Gastrocnemius medialis (tissue), 4 donors: ENCODE measurements at regions not wholly inside any gene's neighbourhood (a gene's known extent, or its start where the extent isn't known, plus 50 kb on each side); places are given as distances from the start of the nearest gene placed in this dataset.

Source experiments
- CTCF ChIP-seq, 5 experiments: fragments of 450-650 bp in 3 of 5; fragments of 200-600 bp in 2 of 5; sonication (generic) in 2 of 5; IDR thresholded peaks in 4 of 5; conservative IDR thresholded peaks in 1 of 5; 1 replicate in 4 of 5; 2 replicates in 1 of 5; pipeline ENCODE4 v1.5.1; 2016 to 2019; ENCODE audit warnings: antibody characterized with exemption in 5 of 5, mild to moderate bottlenecking in 3 of 5, moderate library complexity in 3 of 5
- POLR2A ChIP-seq, 2 donors: fragments of 450-650 bp; IDR thresholded peaks; one replicate each; pipeline ENCODE4 v1.6.1; 2017; ENCODE audit warnings: antibody characterized with exemption in 2 of 2, mild to moderate bottlenecking in 2 of 2, moderate library complexity in 2 of 2

DNA sequence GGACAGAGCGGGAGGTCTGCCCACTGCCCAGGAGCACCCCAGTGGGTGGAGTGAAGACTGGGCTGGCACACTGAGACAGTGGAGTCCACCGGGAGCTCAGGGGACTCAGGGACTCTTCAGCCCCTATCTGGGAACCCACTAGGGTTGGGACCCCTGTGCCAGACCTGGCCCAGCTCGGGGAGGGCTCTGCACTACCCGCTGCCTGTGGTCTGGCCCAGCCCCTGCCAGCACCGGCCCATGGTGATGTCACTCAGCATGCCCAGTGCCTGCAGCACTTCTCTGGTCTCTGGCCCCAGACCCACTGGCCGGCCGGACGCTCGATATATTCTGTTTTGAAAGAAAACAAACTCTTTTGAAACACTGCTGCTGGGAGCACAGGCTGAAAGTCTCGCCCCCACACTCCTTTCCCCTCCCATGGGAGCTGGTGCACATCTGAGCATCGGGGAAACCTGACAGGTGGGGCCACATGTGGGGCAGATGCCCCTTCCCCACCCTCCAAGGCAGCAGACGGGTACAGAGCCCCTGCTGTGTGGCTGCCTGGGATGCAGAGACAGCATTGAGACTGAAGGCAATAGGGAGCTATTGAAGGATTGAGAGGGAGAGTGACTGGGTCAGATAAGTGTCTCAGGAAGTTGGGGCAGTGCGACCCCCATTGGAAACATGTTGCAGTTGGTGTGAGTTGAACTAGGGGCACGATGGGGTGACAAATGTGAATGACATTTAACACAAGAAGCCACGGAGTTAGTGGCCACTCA lies 62.9 kb downstream of the MYEOV start:
- TF ChIP-seq CTCF (IDR thresholded peaks at IDR 0.05 in 4 of 5, conservative IDR thresholded peaks at IDR 0.05 in 1 of 5): no peak
- TF ChIP-seq POLR2A (IDR thresholded peaks at IDR 0.05): no peak
